Adrenal gland (tissue), 9 donors: ENCODE measurements at regions not wholly inside any gene's neighbourhood (a gene's known extent, or its start where the extent isn't known, plus 50 kb on each side); places are given as distances from the start of the nearest gene placed in this dataset.

Experiments used
- DNase-seq, 7 donors: peaks; one replicate each; pipeline ENCODE4 v3.0.0-alpha.2; 2019 to 2020
- H3K27ac ChIP-seq, 5 donors: fragments of 200-600 bp; sonication (generic) in 4 of 5; 1 replicate in 3 of 5; 2 replicates in 2 of 5; pipeline versions ENCODE4 v1.5.1 to v1.8.0; 2016 to 2020; ENCODE audit warnings: mild to moderate bottlenecking in 1 of 5
- H3K27me3 ChIP-seq: fragments of 200-600 bp; 2 replicates; pipeline ENCODE4 v1.8.0; 2021
- H3K36me3 ChIP-seq, 2 donors: fragments of 200-600 bp; replicated peaks in 1 of 2; 1 replicate in 1 of 2; 2 replicates in 1 of 2; pipeline versions ENCODE4 v1.5.1 to v1.8.0; 2018 to 2022
- H3K4me1 ChIP-seq, 2 donors: fragments of 200-600 bp; replicated peaks in 1 of 2; 1 replicate in 1 of 2; 2 replicates in 1 of 2; pipeline versions ENCODE4 v1.5.1 to v1.8.0; 2018 to 2021
- H3K4me3 ChIP-seq, 4 donors: fragments of 200-600 bp; sonication (generic) in 3 of 4; one replicate each; pipeline ENCODE4 v1.5.1; 2016 to 2018
- H3K9me3 ChIP-seq, 3 donors: fragments of 200-600 bp; sonication (generic) in 1 of 3; replicated peaks in 1 of 3; 1 replicate in 2 of 3; 2 replicates in 1 of 3; pipeline versions ENCODE4 v1.5.1 to v1.8.0; 2016 to 2021
- POLR2A ChIP-seq, 2 donors: fragments of 450-650 bp; IDR thresholded peaks; one replicate each; pipeline ENCODE4 v1.6.1; 2017; ENCODE audit warnings: antibody characterized with exemption in 2 of 2, mild to moderate bottlenecking in 2 of 2, moderate library complexity in 1 of 2
- WGBS, 4 donors: extraction: QIAGEN DNeasy Blood & Tissue Kit in 2 of 4; methylation state at CpG; one replicate each; pipeline versions ENCODE4 v1.1.5 to v1.1.7; 2013 to 2017; 5-methylcytosine and 5-hydroxymethylcytosine counted together
- intact Hi-C, 2 donors: fragments of 100-400 bp; cut with DNase I; formaldehyde crosslinking; loops; one replicate each; pipeline versions ENCODE4 v1.14.1 to v1.15.0; 2022 to 2023
- TF ChIP-seq, protein P1 (sequence below), 6 experiments: fragments of 450-650 bp in 4 of 6; fragments of 200-600 bp in 2 of 6; sonication (generic) in 1 of 6; IDR thresholded peaks; 1 replicate in 5 of 6; 2 replicates in 1 of 6; pipeline versions ENCODE4 v1.5.1 to v1.8.0; 2016 to 2021; ENCODE audit warnings: antibody characterized with exemption in 6 of 6, mild to moderate bottlenecking in 2 of 6, moderate library complexity in 1 of 6
- donor health status: healthy with polysubstance abuse.
- donor health status: Bipolar disorder and iron deficiency.
- donor health status: DM: yes; HTN: yes; CAD: no.
- donor health status: DM: no; HTN: no; CAD: no.
- donor health status: DM: no; HTN: no; CAD: no.

- DNase-seq: no peak
- Histone ChIP-seq H3K27me3 (no peaks in the 10 kb centered on the region), H3K36me3 (no peaks in the 10 kb centered on the region), H3K9me3 (no peaks in the 10 kb centered on the region), H3K27ac (no peak overlapping the region), H3K4me3 (no peak overlapping the region), H3K4me1 (no peaks in the 10 kb centered on the region)
- intact Hi-C loops: no loop called here
- no peak for TF ChIP-seq POLR2A (IDR thresholded peaks at IDR 0.05)
- TF ChIP-seq, protein P1, sequence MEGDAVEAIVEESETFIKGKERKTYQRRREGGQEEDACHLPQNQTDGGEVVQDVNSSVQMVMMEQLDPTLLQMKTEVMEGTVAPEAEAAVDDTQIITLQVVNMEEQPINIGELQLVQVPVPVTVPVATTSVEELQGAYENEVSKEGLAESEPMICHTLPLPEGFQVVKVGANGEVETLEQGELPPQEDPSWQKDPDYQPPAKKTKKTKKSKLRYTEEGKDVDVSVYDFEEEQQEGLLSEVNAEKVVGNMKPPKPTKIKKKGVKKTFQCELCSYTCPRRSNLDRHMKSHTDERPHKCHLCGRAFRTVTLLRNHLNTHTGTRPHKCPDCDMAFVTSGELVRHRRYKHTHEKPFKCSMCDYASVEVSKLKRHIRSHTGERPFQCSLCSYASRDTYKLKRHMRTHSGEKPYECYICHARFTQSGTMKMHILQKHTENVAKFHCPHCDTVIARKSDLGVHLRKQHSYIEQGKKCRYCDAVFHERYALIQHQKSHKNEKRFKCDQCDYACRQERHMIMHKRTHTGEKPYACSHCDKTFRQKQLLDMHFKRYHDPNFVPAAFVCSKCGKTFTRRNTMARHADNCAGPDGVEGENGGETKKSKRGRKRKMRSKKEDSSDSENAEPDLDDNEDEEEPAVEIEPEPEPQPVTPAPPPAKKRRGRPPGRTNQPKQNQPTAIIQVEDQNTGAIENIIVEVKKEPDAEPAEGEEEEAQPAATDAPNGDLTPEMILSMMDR (IDR thresholded peaks at IDR 0.05): no peak
Observed at GRCh38 chr18:40993363-40993762, 961.7 kb upstream of the PIK3C3 start.

- intact Hi-C loops: no loop called here
- TF ChIP-seq, protein P1 (IDR thresholded peaks at IDR 0.05): no peak
- no peak for TF ChIP-seq POLR2A (IDR thresholded peaks at IDR 0.05)
- Histone ChIP-seq H3K36me3 (no peaks in the 10 kb centered on the region), H3K27me3 (no peaks in the 10 kb centered on the region), H3K9me3 (no peaks in the 10 kb centered on the region), H3K27ac (no peak overlapping the region), H3K4me1 (no peaks in the 10 kb centered on the region), H3K4me3 (no peak overlapping the region)
- WGBS, 4 donors: 76 to 89% (median 81%) methylated on average over 1 of the region's 1 CpG
- no peak for DNase-seq
Observed at GRCh38 chr18:40987581-40987980, 967.5 kb upstream of the PIK3C3 start.

- no peaks in the 10 kb centered on the region for H3K9me3 ChIP-seq
- H3K27ac ChIP-seq: no peak overlapping the region
- H3K27me3 ChIP-seq: no peaks in the 10 kb centered on the region
- no peak for DNase-seq
- no peaks in the 10 kb centered on the region for H3K36me3 ChIP-seq
- H3K4me3 ChIP-seq: no peak overlapping the region
- no peaks in the 10 kb centered on the region for H3K4me1 ChIP-seq
- 62 to 71% (median 66%) methylated on average over 5 of the region's 5 CpGs for WGBS, 4 donors
- intact Hi-C loops: no loop called here
- TF ChIP-seq POLR2A (IDR thresholded peaks at IDR 0.05): no peak
- TF ChIP-seq, protein P1 (IDR thresholded peaks at IDR 0.05): no peak
Observed at GRCh38 chr18:40985436-40985835, 969.6 kb upstream of the PIK3C3 start.

GRCh38 chr18:40984856-40985255, 970.2 kb upstream of the PIK3C3 start:
- H3K4me1 ChIP-seq: no peaks in the 10 kb centered on the region
- intact Hi-C loops: no loop called here
- no peaks in the 10 kb centered on the region for H3K27me3 ChIP-seq
- no peak overlapping the region for H3K27ac ChIP-seq
- no peak overlapping the region for H3K4me3 ChIP-seq
- no peak for DNase-seq
- H3K9me3 ChIP-seq: no peaks in the 10 kb centered on the region
- WGBS, 4 donors: 82 to 100% (median 89%) methylated on average over 1 of the region's 1 CpG
- no peaks in the 10 kb centered on the region for H3K36me3 ChIP-seq
- TF ChIP-seq, protein P1 (IDR thresholded peaks at IDR 0.05): no peak
- TF ChIP-seq POLR2A (IDR thresholded peaks at IDR 0.05): no peak
